ENCODE measurements at regions not wholly inside any gene's neighbourhood (a gene's known extent, or its start where the extent isn't known, plus 50 kb on each side); places are given as distances from the start of the nearest gene placed in this dataset.

DNA sequence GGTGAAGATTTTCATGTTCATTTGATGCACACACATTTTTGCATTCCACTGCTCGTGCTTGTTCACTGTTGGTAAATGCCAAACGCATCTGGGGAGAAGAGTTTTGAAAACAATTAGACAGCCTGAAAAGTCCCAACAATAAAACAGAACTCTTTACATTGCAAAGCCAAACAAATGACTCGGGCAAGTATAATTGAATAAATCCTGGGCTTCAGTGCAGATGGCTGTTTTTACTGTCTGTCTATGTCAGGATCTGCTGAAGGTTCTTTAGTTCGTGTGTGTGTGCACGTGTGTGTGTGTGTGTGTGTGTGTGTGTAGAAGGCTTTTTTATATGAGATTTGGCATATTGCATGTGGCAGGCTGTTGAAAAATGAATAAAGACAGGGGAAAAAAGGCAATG lies 277.5 kb upstream of the CDIN1 start:
- H3K4me1 ChIP-seq (ENCODE audit: control extremely low read depth in 1 of 4, control insufficient read depth in 4 of 4, insufficient read depth in 4 of 4, low read length in 3 of 4) = no peaks in the 10 kb centered on the region
- no peaks in the 10 kb centered on the region for H3K27me3 ChIP-seq (replicated peaks in 2 of 5; ENCODE audit: control insufficient read depth in 4 of 5, insufficient read depth in 5 of 5, low read length in 4 of 5)
- H3K27ac ChIP-seq (ENCODE audit: insufficient read depth in 1 of 2, low read depth in 1 of 2, low read length in 2 of 2, poor library complexity in 1 of 2, severe bottlenecking in 2 of 2) = no peak overlapping the region
- DNase-seq = no peak
- H3K4me3 ChIP-seq (ENCODE audit: control insufficient read depth in 1 of 7, extremely low read depth in 1 of 7, insufficient read depth in 4 of 7, low read depth in 2 of 7, low read length in 6 of 7) = no peak overlapping the region
- no peaks in the 10 kb centered on the region for H3K9me3 ChIP-seq (ENCODE audit: control extremely low read depth in 1 of 5, control insufficient read depth in 4 of 5, insufficient read depth in 2 of 5, low read depth in 1 of 5, low read length in 4 of 5)
- no peaks in the 10 kb centered on the region for H3K36me3 ChIP-seq (ENCODE audit: control insufficient read depth in 4 of 4, insufficient read depth in 4 of 4, low read length in 3 of 4)
- 93% methylated on average over 3 of the region's 5 CpGs for WGBS (ENCODE audit: insufficient coverage)
- POLR2A ChIA-PET = no interaction called here
- CTCF ChIA-PET = no interaction called here

DNA sequence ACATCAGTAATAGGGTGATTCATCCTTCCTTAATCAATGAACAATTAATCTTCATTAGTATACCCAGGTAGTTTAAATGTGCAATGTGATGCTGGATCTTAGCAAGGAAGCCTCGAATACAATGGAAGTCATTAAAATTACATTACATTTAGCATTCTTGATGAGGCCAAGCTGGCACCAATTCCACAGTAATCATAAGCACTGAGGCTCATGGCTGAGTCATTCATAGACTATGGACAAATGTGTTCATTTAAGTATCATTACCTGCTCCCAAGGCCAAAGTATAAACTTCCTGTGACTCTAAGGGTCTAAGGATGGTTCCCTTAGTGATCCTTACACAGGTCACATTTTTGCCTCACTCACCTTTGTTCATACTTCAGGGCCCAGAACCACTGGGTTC lies 266.4 kb upstream of the CDIN1 start:
- WGBS (ENCODE audit: insufficient coverage) = no CpG with 5 or more reads among the region's 1 CpG
- Histone ChIP-seq H3K36me3 (ENCODE audit: control insufficient read depth in 4 of 4, insufficient read depth in 4 of 4, low read length in 3 of 4) (no peaks in the 10 kb centered on the region), H3K4me1 (ENCODE audit: control extremely low read depth in 1 of 4, control insufficient read depth in 4 of 4, insufficient read depth in 4 of 4, low read length in 3 of 4) (no peaks in the 10 kb centered on the region), H3K27ac (ENCODE audit: insufficient read depth in 1 of 2, low read depth in 1 of 2, low read length in 2 of 2, poor library complexity in 1 of 2, severe bottlenecking in 2 of 2) (no peak overlapping the region), H3K27me3 (replicated peaks in 2 of 5; ENCODE audit: control insufficient read depth in 4 of 5, insufficient read depth in 5 of 5, low read length in 4 of 5) (no peaks in the 10 kb centered on the region), H3K9me3 (ENCODE audit: control extremely low read depth in 1 of 5, control insufficient read depth in 4 of 5, insufficient read depth in 2 of 5, low read depth in 1 of 5, low read length in 4 of 5) (peaks cover 0 to 2% (median 0%) of the 10 kb centered on the region in 5 experiments), H3K4me3 (ENCODE audit: control insufficient read depth in 1 of 7, extremely low read depth in 1 of 7, insufficient read depth in 4 of 7, low read depth in 2 of 7, low read length in 6 of 7) (no peak overlapping the region)
- DNase-seq = no peak
- CTCF ChIA-PET = no interaction called here
- POLR2A ChIA-PET = no interaction called here

DNA sequence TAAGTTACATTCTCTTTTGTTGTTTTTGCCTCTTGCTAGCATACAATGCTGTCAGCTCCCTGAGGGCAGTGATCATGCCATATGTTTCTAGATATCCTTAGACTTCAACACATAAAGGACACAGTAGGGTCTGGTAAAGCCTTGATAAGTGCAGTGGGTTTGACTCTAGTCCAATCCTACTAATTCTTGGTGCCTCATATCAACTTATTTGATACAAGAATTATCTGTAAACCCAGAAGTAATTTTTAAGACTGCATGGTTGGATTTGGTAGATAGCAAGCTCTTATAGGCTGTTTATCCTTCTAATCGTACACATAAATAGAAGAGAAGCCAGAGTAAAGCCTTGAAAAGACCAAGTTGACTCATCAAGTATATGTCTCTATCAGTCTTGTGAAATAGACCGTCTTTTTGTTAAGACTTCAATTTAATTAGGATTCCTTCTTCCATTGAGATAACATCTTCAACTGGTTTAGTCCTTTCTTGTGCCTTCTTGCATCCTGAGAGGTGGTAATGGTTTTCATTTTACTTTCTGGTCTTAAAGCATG lies 265.6 kb upstream of the CDIN1 start:
- Histone ChIP-seq H3K9me3 (ENCODE audit: control extremely low read depth in 1 of 5, control insufficient read depth in 4 of 5, insufficient read depth in 2 of 5, low read depth in 1 of 5, low read length in 4 of 5) (peaks cover 0 to 2% (median 0%) of the 10 kb centered on the region in 5 experiments), H3K27ac (ENCODE audit: insufficient read depth in 1 of 2, low read depth in 1 of 2, low read length in 2 of 2, poor library complexity in 1 of 2, severe bottlenecking in 2 of 2) (no peak overlapping the region), H3K4me3 (ENCODE audit: control insufficient read depth in 1 of 7, extremely low read depth in 1 of 7, insufficient read depth in 4 of 7, low read depth in 2 of 7, low read length in 6 of 7) (no peak overlapping the region), H3K27me3 (replicated peaks in 2 of 5; ENCODE audit: control insufficient read depth in 4 of 5, insufficient read depth in 5 of 5, low read length in 4 of 5) (no peaks in the 10 kb centered on the region), H3K4me1 (ENCODE audit: control extremely low read depth in 1 of 4, control insufficient read depth in 4 of 4, insufficient read depth in 4 of 4, low read length in 3 of 4) (no peaks in the 10 kb centered on the region), H3K36me3 (ENCODE audit: control insufficient read depth in 4 of 4, insufficient read depth in 4 of 4, low read length in 3 of 4) (no peaks in the 10 kb centered on the region)
- DNase-seq = no peak
- POLR2A ChIA-PET = no interaction called here
- CTCF ChIA-PET = no interaction called here
- WGBS (ENCODE audit: insufficient coverage) = 100% methylated on average over 2 of the region's 2 CpGs

DNA sequence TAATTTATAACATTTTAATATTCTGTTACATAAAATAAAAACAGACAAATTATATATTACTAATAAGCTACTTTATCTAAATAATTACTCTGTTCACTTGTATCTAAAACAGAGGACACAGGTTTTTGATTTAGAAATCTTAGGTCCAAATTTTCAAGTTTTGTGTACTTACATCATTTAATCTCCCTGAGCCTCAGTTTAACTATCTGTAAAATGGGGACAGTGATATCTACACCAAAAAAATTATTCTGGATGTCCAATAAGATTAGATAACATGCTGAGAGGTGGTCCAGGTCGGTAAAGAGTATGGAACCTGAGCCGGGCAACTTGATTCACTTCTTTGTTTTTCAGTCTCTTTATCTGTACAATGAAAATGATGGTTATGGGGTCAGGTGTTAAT lies 263.8 kb upstream of the CDIN1 start:
- H3K4me3 ChIP-seq (ENCODE audit: control insufficient read depth in 1 of 7, extremely low read depth in 1 of 7, insufficient read depth in 4 of 7, low read depth in 2 of 7, low read length in 6 of 7) = no peak overlapping the region
- ChIA-PET CTCF (no interaction called here), POLR2A (no interaction called here)
- H3K9me3 ChIP-seq (ENCODE audit: control extremely low read depth in 1 of 5, control insufficient read depth in 4 of 5, insufficient read depth in 2 of 5, low read depth in 1 of 5, low read length in 4 of 5) = peaks cover 0 to 2% (median 0%) of the 10 kb centered on the region in 5 experiments
- H3K36me3 ChIP-seq (ENCODE audit: control insufficient read depth in 4 of 4, insufficient read depth in 4 of 4, low read length in 3 of 4) = no peaks in the 10 kb centered on the region
- H3K27me3 ChIP-seq (replicated peaks in 2 of 5; ENCODE audit: control insufficient read depth in 4 of 5, insufficient read depth in 5 of 5, low read length in 4 of 5) = no peaks in the 10 kb centered on the region
- no peak overlapping the region for H3K27ac ChIP-seq (ENCODE audit: insufficient read depth in 1 of 2, low read depth in 1 of 2, low read length in 2 of 2, poor library complexity in 1 of 2, severe bottlenecking in 2 of 2)
- DNase-seq = no peak
- 100% methylated on average over 2 of the region's 2 CpGs for WGBS (ENCODE audit: insufficient coverage)
- H3K4me1 ChIP-seq (ENCODE audit: control extremely low read depth in 1 of 4, control insufficient read depth in 4 of 4, insufficient read depth in 4 of 4, low read length in 3 of 4) = no peaks in the 10 kb centered on the region

DNA sequence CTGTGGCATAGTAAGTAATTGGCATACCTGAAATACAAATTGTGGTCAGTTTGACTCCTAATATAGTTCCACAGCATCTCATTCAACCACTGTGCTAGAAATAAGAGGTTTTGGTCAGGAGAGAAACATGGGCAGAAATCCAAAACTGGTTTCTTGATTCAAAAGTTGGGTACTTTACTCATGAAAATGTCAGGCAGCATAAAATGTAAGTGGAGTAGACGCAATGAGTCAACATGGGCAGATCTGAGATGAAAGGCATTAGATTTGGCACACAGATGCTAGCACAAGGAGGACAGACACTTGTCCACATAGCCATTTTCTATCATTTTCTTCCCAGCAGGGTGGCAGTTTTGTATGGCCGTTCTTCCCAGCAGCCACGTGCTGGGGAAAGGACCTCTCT lies 255.8 kb upstream of the CDIN1 start:
- POLR2A ChIA-PET = no interaction called here
- no peaks in the 10 kb centered on the region for H3K4me1 ChIP-seq (ENCODE audit: control extremely low read depth in 1 of 4, control insufficient read depth in 4 of 4, insufficient read depth in 4 of 4, low read length in 3 of 4)
- H3K9me3 ChIP-seq (ENCODE audit: control extremely low read depth in 1 of 5, control insufficient read depth in 4 of 5, insufficient read depth in 2 of 5, low read depth in 1 of 5, low read length in 4 of 5) = peaks cover 0 to 2% (median 0%) of the 10 kb centered on the region in 5 experiments

DNA sequence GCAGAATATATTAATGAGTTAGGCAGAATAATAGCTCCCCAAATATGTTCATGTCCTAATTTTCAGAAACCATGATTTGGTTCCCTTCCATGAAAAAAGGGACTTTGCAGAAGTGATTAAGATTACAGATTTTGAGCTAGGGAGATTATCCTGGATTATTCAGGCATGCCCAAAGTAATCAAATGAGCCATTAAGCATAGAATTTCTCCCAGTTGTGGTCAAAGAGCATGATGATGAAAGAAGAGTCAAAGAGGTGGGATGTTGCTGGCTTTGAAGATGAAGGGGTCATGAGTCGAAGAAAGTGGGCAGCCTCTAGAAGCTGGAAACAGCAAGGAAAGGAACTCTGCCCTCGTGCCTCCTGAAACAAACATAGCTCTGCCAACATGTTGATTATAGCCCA lies 254.2 kb upstream of the CDIN1 start:
- 100% methylated on average over 2 of the region's 2 CpGs for WGBS (ENCODE audit: insufficient coverage)
- POLR2A ChIA-PET = no interaction called here

More for the DNA sequence above, 255.8 kb upstream of the CDIN1 start:
- H3K36me3 ChIP-seq (ENCODE audit: control insufficient read depth in 4 of 4, insufficient read depth in 4 of 4, low read length in 3 of 4) = no peaks in the 10 kb centered on the region
- DNase-seq = no peak
- WGBS (ENCODE audit: insufficient coverage) = 100% methylated on average over 1 of the region's 3 CpGs
- H3K4me3 ChIP-seq (ENCODE audit: control insufficient read depth in 1 of 7, extremely low read depth in 1 of 7, insufficient read depth in 4 of 7, low read depth in 2 of 7, low read length in 6 of 7) = no peak overlapping the region
- CTCF ChIA-PET = no interaction called here
- no peaks in the 10 kb centered on the region for H3K27me3 ChIP-seq (replicated peaks in 2 of 5; ENCODE audit: control insufficient read depth in 4 of 5, insufficient read depth in 5 of 5, low read length in 4 of 5)
- no peak overlapping the region for H3K27ac ChIP-seq (ENCODE audit: insufficient read depth in 1 of 2, low read depth in 1 of 2, low read length in 2 of 2, poor library complexity in 1 of 2, severe bottlenecking in 2 of 2)

DNA sequence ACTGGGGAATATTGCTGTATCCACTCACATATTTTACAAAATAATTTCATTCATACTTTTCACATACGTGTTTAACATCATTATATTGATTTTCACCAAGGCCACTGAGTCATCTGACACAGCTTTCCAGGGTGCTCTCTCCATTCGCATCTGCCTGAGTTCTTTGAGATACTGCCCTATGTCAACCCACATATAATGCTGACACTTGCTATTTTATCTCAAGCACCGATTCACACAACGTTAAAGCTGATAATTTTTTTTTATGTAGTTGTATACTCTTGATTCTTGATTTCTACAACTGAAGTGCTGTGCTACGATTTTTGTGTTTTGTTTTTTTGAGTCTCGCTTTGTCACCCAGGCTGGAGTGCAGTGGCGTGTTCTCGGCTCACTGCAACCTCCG lies 249.8 kb upstream of the CDIN1 start:
- Histone ChIP-seq H3K9me3 (ENCODE audit: control extremely low read depth in 1 of 5, control insufficient read depth in 4 of 5, insufficient read depth in 2 of 5, low read depth in 1 of 5, low read length in 4 of 5) (peaks cover 0 to 6% (median 0%) of the 10 kb centered on the region in 5 experiments), H3K27ac (ENCODE audit: insufficient read depth in 1 of 2, low read depth in 1 of 2, low read length in 2 of 2, poor library complexity in 1 of 2, severe bottlenecking in 2 of 2) (no peak overlapping the region), H3K27me3 (replicated peaks in 2 of 5; ENCODE audit: control insufficient read depth in 4 of 5, insufficient read depth in 5 of 5, low read length in 4 of 5) (no peaks in the 10 kb centered on the region), H3K4me3 (ENCODE audit: control insufficient read depth in 1 of 7, extremely low read depth in 1 of 7, insufficient read depth in 4 of 7, low read depth in 2 of 7, low read length in 6 of 7) (no peak overlapping the region), H3K4me1 (ENCODE audit: control extremely low read depth in 1 of 4, control insufficient read depth in 4 of 4, insufficient read depth in 4 of 4, low read length in 3 of 4) (no peaks in the 10 kb centered on the region), H3K36me3 (ENCODE audit: control insufficient read depth in 4 of 4, insufficient read depth in 4 of 4, low read length in 3 of 4) (no peaks in the 10 kb centered on the region)
- DNase-seq = no peak
- CTCF ChIA-PET = no interaction called here
- POLR2A ChIA-PET = no interaction called here
- 96% methylated on average over 7 of the region's 9 CpGs for WGBS (ENCODE audit: insufficient coverage)

More for the DNA sequence above, 254.2 kb upstream of the CDIN1 start:
- H3K27me3 ChIP-seq (replicated peaks in 2 of 5; ENCODE audit: control insufficient read depth in 4 of 5, insufficient read depth in 5 of 5, low read length in 4 of 5) = no peaks in the 10 kb centered on the region
- H3K4me1 ChIP-seq (ENCODE audit: control extremely low read depth in 1 of 4, control insufficient read depth in 4 of 4, insufficient read depth in 4 of 4, low read length in 3 of 4) = no peaks in the 10 kb centered on the region
- CTCF ChIA-PET = no interaction called here
- peaks cover 0 to 4% (median 0%) of the 10 kb centered on the region in 5 experiments for H3K9me3 ChIP-seq (ENCODE audit: control extremely low read depth in 1 of 5, control insufficient read depth in 4 of 5, insufficient read depth in 2 of 5, low read depth in 1 of 5, low read length in 4 of 5)
- no peak for DNase-seq
- H3K4me3 ChIP-seq (ENCODE audit: control insufficient read depth in 1 of 7, extremely low read depth in 1 of 7, insufficient read depth in 4 of 7, low read depth in 2 of 7, low read length in 6 of 7) = no peak overlapping the region
- H3K27ac ChIP-seq (ENCODE audit: insufficient read depth in 1 of 2, low read depth in 1 of 2, low read length in 2 of 2, poor library complexity in 1 of 2, severe bottlenecking in 2 of 2) = no peak overlapping the region
- H3K36me3 ChIP-seq (ENCODE audit: control insufficient read depth in 4 of 4, insufficient read depth in 4 of 4, low read length in 3 of 4) = no peaks in the 10 kb centered on the region

Data from common myeloid progenitor, CD34-positive (primary cell).